AG10803 (cell line): ENCODE measurements at regions not wholly inside any gene's neighbourhood (a gene's known extent, or its start where the extent isn't known, plus 50 kb on each side); places are given as distances from the start of the nearest gene placed in this dataset.
A peak's percentile ranks its signal among the peaks of the same experiment; 100 is the strongest.

Source experiments
- DNase-seq: peaks from one replicate; pipeline ENCODE4 v3.0.0; 2010; ENCODE audit warnings: low read depth
- H3K4me3 ChIP-seq: 2 replicates; pipeline ENCODE4 v1.5.1; 2011; ENCODE audit warnings: mild to moderate bottlenecking, low read length, control low read depth
- TF ChIP-seq, protein P1 (sequence below): conservative IDR thresholded peaks from 2 replicates; pipeline ENCODE4 v1.5.1; 2011; ENCODE audit warnings: mild to moderate bottlenecking, low read length, control low read depth, inconsistent platforms

DNA sequence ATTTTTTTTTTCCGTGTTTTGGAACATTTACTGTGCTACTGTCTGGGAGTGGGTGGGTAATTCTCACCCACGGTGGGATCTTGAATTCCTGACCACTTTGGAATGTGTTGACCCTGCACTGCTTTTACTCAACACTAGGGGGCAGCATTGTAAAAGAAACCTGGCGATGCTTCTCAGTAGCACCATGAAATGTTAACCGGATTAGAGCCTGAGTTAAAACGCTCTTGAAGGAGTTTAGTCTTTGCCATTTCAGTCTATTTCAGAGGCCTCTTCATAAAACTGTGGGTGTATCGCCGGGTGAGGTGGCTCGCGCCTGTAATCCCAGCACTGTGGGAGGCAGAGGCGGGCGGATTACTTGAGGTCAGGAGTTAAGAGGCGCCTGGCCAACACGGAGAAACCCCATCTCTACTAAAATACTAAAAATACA lies 79.0 kb upstream of the PRNP start:
- peak; percentile 73 for DNase-seq
- TF ChIP-seq, protein P1, sequence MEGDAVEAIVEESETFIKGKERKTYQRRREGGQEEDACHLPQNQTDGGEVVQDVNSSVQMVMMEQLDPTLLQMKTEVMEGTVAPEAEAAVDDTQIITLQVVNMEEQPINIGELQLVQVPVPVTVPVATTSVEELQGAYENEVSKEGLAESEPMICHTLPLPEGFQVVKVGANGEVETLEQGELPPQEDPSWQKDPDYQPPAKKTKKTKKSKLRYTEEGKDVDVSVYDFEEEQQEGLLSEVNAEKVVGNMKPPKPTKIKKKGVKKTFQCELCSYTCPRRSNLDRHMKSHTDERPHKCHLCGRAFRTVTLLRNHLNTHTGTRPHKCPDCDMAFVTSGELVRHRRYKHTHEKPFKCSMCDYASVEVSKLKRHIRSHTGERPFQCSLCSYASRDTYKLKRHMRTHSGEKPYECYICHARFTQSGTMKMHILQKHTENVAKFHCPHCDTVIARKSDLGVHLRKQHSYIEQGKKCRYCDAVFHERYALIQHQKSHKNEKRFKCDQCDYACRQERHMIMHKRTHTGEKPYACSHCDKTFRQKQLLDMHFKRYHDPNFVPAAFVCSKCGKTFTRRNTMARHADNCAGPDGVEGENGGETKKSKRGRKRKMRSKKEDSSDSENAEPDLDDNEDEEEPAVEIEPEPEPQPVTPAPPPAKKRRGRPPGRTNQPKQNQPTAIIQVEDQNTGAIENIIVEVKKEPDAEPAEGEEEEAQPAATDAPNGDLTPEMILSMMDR = peak; percentile 97
- H3K4me3 ChIP-seq = no peak overlapping the region

DNA sequence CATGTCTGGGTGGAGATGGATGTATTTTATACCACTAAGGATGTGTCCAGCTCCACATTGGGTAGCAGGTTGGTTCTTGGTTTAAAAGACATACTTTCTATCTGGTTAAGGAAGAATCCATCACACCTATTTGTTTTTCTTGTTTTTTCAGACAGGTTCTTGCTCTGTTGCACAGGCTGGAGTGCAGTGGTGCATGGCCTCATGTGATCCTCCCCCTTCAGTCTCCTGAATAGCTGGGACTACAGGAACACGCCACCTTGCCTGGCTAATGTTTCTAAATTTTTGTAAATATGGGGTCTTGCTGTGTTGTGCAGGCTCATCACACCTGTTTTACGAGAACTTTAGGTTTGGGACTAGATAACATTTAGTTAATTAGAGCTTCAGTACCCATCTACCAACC lies 80.2 kb upstream of the PRNP start:
- H3K4me3 ChIP-seq = no peak overlapping the region
- TF ChIP-seq, protein P1 = no peak
- DNase-seq = no peak

DNA sequence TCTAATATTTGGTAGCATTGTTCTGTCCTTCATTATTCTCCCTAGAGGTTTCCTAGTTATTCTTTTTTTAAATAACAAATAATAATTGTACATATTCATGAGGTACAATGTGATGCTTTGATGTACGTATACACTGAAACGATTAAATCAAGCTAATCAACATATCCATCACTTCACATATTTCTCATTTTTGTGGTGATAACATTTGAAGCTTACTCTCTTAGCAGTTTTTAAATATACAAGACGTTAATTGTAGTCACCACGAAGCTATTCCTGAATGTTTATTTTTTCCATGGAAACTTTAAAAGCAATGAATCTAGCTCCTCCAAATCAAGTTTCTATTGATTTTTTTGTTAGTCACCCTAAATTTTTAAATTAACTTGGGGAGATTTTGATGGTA lies 81.1 kb upstream of the PRNP start:
- no peak for DNase-seq
- H3K4me3 ChIP-seq = no peak overlapping the region
- TF ChIP-seq, protein P1 = no peak

DNA sequence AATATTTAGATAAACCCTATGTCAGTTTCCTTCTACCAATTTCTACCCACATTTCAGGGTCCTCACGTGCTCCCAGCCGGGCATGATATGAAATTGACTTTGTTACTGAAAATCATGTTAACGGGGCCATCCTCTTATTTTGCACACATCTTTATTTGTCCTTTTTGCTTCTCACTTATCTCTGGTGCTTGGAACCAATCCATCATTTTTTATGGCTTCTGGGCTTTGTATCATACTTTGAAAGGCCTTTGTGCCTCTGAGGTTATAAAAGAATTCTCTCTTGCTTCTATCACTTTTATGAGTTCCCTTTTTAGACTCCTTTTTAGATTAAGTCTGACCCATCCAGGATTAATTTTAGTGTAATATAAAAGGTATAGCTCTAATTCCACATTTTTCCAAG lies 81.7 kb upstream of the PRNP start:
- peak; percentile 25 for DNase-seq
- H3K4me3 ChIP-seq = no peak overlapping the region
- TF ChIP-seq, protein P1 = no peak

DNA sequence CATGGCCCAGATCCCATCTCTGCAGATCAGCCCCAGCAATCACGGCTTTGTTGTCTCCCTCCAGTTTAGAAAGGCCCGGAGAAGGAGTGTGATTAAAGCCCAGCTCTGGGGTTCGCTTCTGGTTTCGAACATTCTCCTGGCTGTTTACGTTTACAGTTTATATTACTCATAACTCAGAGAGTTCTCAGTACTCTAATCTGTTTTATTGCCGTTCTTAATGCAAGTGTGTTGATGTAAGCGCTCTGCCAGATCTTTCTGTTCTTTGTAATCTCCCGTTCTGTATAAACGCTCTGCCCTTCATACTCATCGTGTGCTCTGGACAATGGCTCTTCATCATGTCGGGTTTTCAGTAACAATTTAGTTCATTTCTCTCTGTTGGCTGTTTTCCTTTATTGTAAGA lies 82.5 kb upstream of the PRNP start:
- no peak overlapping the region for H3K4me3 ChIP-seq
- DNase-seq = no peak
- TF ChIP-seq, protein P1 = no peak

DNA sequence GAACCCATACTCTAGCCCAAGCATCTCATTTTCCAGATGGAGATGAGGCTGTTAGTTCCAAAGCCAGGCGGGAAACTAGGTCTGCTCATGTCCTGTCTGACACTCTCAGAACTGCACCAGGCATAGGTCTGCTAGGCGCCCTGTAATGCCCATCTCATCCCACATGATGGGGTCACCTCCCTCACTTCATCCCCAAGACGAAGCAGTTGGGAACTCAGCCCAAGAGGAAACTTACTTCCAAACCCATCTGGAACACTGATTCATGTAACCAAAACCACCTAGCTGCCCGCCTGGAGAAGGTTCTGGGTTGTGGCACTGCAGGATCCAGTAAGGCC lies 84.0 kb upstream of the PRNP start:
- DNase-seq = peak; percentile 62
- H3K4me3 ChIP-seq = no peak overlapping the region
- TF ChIP-seq, protein P1 = no peak

DNA sequence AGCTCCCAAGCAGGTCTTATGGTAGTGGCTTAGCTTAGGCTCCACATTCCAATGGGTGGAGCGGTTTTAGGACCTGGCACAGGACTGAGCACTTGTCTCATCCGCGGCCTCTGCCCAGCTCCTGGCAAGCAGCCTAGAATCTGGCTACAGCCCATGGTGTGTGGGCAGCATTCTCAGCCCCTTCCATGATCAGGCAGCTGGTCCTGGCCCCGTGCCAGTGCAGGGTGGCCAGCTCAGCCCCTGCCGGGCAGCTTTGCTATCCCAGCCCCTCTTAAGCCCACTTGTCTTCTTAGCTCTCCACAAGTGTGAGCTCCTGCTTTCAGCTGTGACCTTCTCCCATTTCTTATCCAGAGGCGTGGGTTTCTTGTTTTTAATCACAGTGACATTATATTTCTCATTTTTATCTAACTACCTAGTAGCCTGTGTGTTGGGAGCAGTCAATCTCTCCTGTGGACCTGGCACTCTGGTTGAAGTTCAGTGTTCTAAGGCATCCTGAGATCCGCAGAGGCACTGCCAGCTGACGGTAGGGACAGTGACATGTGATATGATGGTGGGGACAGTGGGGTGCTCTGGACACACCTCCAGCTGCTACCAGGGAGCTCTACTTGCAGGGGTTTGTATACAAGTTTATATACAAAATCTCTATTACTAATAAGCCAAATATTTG lies 84.5 kb upstream of the PRNP start:
- DNase-seq = peak; percentile 61
- TF ChIP-seq, protein P1 = no peak
- H3K4me3 ChIP-seq = no peak overlapping the region
